GM19023 (cell line): ENCODE measurements at regions not wholly inside any gene's neighbourhood (a gene's known extent, or its start where the extent isn't known, plus 50 kb on each side); places are given as distances from the start of the nearest gene placed in this dataset.
A peak's percentile ranks its signal among the peaks of the same experiment; 100 is the strongest.

Source experiments
- ATAC-seq: cut with Tn5 transposase; IDR thresholded peaks from one replicate; pipeline ENCODE4 v1.9.1; 2021; ENCODE audit warnings: mild to moderate bottlenecking, moderate library complexity; ENCODE audit not compliant: unreplicated experiment

DNA sequence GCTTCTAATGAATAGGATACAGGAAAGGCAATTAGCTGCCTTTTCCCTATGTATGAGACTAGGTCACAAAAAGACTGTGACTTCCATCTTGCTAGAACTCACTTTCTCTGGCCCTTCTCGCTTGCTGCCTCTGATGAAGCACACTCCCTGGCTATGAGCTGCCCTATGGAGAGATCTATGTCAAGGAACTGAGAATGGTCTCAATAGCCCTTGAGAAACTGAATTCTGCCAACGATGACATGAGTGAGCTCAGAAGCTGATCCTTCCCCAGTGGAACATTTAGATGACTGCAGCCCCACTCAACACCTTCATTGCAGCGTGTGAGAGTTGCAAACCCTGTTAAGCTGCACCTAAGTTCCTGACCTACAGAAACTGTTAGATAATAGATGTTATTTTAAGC is 309.8 kb downstream of the COG6 start:
- no peak for ATAC-seq

DNA sequence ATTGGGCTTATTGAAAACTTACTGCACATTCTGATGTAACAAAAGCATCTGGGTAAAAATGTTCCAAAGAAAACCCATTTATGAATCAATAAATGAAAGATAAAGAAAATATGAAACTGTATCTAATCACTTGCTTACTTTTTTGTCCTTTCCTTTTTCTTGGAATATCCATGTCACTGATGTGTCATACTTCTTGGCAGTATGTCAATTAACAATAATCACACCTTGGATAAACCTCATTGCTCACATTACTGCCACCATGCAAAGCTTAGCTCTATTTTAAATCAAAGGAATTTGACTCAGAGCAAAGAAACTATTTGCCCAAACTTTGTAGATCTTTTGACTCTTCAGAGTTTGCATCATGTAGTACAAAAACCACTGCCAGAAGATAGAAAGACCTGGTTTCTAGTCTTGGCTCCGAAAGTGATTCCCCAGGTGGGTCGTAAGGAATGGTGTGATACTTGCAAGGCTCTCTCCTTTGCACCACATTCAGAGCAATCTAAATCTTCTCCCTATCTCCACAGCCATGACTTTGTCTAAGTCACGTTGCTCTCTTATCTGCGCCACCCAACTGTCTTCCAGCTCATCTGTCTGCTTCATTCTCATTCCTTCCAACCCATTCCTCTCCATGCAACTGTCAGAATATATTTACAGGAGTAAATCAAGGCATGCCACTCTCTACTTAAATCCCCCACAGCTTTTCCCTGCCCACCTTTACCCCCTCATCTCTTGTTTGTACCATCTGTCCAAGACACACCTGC is 311.9 kb downstream of the COG6 start:
- no peak for ATAC-seq

DNA sequence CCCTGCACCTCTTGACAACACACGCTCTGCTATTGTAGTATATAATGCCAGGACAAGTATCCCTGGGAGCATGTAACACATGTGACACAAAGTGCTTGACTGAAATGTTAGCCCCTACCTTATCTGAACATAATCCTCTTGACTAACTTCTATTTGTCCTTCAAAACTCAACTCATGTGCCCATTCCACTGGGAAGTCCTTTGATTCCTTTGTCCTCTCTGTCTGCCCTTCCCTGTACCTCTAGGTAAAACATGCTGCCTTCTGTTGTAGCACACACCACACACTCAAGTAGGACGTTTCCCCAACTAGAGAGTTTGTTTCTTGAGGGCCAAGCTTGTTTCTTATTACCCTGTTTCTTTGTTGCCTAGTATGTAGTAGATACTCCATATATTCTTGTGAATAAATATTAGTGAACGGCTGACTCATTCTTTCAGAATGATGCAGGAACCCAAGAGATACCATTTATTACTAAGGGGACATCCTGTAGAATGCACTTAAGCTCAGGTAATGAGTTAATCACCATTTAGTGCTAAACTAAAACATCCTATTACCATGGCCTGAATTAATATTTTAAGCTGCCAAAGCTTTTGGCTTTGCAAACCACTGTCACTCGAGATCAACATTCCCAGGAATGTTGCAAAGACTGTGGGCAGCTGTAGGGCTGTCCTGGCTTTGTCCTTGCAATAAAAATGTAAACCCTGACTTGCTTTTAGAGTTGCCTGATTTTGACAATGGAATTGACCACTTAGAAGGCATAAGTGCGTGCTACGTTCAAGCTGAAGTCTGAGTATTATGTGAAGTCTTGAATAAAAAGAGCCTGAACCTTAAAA is 313.4 kb downstream of the COG6 start:
- no peak for ATAC-seq

DNA sequence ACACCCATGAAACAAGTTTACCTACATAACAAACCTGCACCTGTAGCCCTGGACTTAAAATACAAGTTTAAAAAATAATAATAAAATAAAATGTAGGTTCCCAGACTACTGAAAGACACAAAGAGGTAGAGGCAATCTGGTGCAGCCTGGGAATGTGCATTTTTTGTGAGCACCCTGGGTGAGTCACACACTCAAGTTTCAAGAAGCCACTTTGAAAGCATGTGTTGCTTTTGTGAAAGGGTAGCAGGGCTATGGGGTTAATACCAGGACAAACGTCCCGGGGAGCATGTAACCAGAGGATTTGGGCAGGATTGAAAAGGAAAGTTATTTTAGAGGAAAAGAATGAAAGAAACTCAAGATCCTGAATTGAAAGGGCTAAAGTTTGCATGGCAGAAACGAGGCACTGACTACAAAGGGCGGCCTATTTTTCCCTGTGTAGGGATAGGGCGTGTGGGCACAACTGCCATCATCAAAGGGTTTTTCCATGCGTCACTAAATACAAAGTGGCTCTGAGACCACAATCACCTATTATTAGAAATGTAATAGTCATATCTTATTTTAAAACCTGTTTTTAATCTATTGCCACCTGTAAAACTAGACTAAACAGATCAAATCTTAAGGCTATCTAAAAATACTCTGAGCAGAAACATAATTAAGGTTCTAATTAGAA is 314.9 kb downstream of the COG6 start:
- ATAC-seq, result no peak

DNA sequence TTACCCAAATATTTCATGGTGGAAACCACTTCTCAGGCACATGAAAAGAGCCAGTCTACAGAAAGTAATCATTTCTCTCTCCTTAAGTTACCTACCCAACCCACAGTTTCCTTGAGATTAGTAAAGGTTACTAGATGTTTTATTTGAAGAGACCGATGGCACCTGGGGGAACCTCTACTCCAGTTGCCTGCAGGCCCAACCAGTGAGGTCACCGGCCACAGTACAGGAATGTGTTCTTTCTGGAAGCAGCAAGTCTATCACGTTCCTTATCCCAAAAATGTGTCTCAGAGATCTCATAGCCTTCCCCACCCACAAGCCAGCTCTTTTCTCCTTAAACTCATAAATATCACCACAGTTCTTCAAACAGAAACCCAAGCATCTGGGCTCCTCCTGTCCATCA is 316.1 kb downstream of the COG6 start:
- ATAC-seq, result no peak

DNA sequence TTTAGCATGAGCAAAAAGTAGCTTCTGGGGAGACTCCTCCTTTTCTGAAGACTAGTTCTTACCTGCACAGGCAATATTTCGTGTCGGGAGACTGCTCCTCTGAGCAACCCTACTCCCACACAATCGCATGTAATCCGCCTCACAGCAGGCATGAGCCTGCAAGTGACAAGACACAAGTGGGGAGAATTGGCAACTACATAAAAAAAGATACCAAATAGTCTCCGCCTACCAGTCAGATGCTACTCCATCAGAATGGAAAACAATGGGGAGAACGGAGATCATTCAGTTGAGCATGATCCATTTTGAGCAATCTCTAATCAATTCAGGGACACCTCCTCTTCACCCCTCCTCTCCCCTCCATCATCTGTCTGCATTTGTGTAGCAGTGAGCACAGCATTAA is 321.0 kb downstream of the COG6 start:
- ATAC-seq, result no peak

DNA sequence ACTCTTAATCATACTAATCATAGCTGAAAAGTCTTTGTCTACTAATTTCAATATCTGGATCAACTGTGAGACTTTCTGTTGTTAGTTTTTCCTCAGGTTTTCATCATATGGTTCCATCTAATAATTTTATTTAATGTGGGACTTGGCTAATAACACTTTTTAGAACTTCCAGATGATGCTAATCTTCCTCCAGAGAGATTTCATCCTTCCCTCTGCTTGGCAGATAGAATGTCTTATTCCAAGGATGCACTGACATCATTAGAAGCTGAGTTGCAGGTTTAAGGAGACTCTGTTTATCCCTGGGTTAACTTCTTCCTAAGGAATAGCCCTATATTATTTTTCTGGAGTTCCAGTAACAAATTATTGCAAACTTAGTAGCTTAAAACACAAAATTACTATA is 325.6 kb downstream of the COG6 start:
- no peak for ATAC-seq

DNA sequence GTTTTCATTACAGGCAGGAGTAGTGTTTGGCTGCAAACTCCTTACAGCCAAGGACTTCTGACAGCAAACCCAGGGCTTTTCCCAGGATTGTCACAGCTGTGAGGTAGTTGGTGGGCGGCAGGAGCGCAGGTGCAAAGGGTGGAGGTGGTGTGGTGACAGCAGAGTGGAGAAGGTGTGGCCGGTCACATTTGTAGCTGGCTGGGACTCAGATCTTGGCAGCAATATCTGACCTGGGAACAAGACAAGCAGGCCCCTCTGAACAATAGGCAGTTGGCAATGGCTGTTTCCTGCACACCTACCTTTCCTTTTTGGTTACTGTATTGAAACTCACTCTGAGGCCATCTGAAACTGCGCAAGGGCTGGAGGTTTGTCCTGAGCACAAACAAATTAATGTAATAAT is 327.3 kb downstream of the COG6 start:
- no peak for ATAC-seq

DNA sequence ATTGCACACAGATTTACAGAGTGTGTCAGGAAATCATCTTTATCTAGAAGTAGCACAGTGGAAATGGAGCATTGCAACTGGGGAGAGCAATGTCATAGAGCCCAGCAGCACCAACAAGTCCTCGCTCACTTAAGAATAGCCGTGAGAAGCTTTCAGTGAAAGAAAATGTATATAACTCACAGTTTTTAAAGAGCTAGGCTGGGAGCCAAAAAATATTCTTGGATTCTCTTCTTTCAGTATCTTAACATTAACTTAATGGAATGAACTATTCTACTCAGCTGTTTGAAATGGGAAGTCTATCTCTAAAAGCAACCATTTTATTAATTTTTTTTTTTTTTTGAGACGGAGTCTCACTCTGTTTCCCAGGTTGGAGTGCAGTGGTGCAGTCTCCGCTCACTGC is 329.6 kb downstream of the COG6 start:
- no peak for ATAC-seq

DNA sequence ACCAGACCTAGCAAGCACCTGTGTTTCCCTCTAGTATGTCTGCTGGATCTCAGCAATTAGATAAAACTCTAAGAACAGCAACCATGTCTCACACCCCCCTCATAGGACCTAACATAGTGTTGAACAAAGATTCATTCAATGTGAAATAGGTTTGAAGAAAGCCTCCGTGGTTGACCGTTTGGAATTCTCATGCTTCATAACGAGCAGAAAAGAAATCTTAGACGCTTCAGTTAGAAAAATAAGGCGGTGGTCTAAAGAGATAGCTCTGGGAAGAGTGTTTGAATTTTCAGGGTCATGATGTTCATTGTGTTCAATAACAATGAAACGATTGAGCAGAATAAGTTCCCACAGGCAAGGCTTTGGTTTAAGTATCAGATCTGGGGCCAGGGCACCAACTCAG is 332.9 kb downstream of the COG6 start:
- no peak for ATAC-seq

DNA sequence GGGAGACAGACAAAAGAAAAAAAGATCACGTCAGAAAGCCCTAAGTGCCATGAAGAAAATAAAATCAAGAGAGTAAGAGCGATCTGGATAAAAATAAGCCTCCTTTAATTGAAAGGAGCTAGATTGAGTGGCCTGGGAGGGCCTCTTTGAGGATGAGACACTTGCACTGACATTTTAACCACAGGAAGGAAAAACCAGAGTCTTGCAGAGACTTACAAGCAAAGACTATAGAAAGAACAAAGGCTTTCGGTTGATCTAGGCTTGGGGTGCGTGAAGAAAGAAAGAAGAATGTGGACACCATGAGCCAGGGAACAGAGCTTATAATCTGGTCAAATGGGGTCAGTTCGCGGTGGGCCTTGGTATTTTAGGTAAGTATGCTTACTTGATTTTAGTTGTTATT is 342.7 kb downstream of the COG6 start:
- ATAC-seq, result no peak

DNA sequence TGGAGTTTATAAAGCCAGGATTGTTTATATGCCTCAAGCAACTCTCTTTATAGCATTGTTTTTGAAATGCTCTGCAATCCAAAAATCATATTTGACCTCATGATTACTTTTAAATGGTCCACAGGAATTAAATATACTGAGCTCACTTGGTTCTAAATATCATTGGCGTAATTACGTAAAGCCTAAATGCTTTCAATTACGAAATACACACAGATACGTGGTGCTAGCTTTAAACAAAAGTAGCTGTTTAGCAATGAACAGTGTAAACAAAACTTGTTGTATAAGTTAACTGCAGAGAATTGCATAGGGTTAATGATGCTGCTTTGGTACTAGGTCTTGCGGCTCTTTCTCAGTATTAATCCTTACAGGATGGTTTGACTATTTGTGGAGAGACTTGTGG is 346.6 kb downstream of the COG6 start:
- no peak for ATAC-seq

DNA sequence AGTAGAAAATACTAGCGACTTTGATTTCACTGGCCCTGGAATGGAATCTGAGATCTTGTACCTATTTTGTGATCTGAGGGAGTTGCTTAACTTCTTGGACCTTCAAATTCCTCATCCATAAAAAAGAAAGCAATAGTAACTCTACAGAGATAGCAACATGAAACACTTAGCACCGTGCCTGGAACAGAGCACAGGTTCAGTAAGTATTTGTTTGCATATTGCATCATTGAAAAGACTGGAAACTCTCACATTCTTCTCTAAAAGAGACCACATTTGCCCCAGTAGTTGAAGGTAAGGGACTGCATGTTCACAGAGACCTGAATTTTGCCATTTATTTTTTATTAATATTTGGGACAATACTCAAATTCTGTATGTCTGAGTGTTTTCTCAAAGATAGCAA is 358.1 kb downstream of the COG6 start:
- ATAC-seq, result no peak

DNA sequence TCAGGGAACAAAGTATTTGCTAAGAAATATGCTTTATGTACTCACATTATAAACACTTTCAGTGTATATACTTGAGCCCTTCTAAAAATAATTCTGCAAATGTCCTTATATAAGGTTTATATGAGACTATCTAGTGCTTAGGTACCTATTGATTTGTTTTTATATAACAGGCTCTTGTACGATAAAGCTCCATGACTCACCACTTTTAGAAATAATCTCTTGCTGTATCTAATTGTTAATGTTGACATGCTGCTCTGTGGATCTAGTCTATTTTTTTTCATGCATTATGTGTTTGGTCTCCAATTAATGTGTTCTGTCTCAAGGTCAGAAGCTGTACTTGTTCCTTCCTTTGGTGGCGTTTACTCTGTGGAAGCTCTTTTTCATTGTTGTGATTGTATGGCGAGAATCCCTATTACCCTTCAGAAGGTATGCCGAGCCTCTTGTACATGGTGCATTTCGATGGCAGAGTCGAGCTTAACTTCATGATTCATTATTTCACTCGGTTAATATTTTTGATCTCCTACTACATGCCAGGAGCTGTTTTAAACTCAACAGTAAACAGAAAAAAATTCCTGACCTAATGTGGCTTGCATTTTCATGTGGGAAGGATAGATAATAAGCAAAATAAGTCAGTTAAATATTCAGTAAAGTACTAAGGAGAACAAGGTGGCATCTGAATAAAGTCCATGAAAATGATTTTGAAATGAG is 361.6 kb downstream of the COG6 start:
- ATAC-seq, result no peak

DNA sequence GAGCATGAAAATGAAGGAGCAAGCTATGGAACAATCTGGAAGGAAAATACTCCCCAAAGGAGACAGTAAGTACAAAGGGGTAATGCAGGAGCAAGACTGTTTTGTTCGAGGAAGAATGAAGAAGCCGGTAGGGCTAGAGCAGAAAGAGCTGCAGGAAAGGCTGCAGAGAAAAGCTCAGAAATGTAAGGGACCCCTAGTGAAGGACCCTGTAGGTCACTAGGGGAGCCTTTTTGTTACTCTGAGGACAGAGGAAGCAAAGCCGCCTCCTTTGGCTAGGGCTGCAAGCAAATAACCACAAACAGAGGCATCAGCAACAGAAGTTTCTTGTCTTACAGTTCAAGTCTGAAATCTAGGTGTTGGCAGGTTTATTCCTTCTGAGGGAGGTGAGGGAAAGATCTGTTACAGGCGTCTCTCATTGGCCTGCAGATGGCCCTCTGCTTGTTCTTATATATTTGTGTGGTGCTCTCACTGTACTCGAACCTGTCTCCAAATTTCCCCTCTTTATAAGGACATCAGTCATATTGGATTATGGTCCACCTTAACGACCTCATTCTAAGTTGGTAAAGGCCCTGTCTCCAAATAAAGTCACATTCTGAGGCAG is 362.3 kb downstream of the COG6 start:
- no peak for ATAC-seq

DNA sequence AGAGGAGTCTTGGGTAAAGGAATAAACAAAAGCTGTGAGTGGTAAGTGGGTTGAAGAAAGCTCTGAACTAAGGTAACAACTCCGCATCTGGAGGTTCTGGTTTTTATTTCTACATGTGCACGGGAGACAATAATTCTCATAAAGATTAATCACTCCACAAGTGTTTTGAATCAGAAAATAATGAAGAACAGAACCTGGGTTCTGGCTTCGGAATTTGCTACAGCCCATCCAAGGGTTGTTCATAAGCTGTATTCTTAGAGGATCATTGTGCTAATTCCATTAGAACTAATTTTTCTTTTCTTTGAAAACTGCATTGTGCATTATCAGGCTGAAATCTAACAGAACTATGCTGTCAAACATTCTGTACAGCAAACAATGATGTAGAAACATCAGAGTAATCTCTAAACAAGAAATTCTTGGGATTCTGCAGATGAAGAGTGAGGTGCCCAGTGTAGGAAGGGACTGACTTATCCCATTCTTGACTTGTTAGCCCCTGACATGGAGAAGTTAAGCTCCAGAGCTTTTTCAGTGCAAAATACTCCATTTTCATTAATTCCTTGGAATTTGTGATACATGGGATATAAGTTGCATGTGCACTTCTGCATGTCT is 368.2 kb downstream of the COG6 start:
- no peak for ATAC-seq

DNA sequence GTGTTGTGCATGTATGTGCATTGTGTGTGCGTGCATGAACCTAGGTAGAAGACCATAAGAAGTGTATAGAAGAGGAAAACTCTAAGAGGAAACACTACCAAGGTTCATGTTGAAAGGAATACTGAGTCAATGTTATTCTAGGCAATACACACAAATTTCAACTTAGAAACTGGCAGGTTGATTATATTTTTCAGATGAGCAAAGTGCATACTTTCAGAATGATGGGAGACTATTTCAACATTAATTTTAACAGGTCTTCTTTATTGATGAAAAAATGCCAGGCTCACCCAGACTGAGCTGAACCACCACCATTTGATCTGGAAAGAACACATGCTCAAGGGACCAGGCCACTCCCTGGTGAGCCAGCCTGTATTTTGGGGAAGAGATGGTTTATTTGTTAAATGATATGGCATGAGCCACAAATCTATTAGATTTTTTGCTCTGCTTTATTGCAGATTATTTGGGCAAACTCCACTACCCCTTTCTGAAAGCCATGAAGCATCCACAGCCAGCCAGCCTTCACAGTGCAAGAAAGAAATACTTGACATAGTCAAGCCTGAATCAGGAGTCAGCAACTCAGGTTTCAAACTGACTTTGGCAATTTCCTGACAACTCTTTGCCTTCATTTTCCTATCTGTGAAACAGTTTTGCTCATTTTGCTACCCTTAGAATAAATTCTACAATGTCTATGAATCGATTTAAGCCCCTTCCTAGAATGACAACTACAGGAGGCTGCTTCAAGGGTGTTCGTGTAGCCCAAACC is 368.9 kb downstream of the COG6 start:
- no peak for ATAC-seq

DNA sequence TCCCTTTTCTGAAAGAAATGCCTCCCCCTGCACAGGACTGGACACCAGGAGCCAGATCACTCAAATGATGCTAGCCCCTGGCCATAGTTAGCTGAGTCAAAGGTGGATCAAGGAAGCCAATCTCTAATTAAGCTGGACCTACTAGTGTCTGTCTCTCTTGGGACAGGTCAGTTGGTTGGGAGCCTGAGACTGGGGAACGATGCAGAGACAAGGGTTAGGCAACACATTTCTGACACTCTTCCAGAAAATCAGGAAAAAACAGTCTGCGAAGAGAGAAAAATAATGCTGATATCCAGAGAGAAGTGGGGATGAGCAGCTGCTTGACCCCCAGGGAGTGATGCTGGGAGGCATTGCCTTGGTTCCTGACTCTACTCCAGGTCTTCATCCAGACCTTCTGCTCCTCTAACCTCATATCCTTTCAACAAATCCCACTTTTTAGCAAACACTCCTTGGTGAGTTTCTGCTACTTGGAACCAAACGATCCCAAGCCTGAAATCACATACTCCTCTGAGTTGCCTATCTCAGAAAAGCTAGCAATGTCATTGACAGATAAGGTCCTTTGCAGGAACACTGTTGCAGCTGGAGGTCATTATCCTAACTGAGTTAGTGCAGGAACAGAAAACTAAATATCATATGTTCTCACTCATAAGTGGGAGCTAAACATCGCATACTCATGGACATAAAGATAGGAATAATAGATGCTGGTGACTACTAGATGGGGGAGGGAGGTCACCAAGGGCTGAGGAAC is 369.7 kb downstream of the COG6 start:
- no peak for ATAC-seq

DNA sequence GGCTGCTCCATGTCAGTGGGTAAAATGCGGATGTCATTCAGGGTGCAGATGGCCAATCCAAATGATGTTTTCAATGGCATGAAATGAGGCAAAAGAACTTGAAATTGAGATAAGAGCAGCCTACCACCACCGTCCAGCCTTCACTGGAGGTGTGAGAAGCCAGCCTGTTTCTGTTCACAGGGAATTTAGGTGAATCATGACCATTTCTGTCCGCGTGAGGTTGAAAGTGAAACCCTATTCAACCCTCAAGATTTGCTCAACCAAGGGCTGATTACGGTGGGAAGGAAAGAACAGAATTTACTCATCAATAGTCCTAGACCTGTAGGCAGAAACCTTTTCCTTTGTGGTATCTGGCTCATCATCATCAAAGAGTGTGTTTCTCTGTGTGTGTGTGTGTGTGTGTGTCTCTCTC is 370.7 kb downstream of the COG6 start:
- peak; percentile 91 for ATAC-seq
